Hematopoietic multipotent progenitor cell treated with erythropoietin and hydrocortisone succinate and interleukin-3 and kit ligand, for 8 days (in vitro differentiated cells): ENCODE measurements at regions not wholly inside any gene's neighbourhood (a gene's known extent, or its start where the extent isn't known, plus 50 kb on each side); places are given as distances from the start of the nearest gene placed in this dataset.
A peak's percentile ranks its signal among the peaks of the same experiment; 100 is the strongest.
"Not testable (repeated sequence)": the region's sequence is repeated elsewhere in the genome, so short reads cannot be mapped to it uniquely, and the experiment has no call there.

Experiments
- DNase-seq: peaks from one replicate; pipeline ENCODE4 v3.0.0-alpha.2; 2015

GRCh38 chrY:11461406-11461805 is 1239.6 kb upstream of the USP9Y start:
- peak; percentile 5 for DNase-seq

- not testable (repeated sequence) for DNase-seq
Measured at GRCh38 chrY:11466778-11467177, 1234.3 kb upstream of the USP9Y start.
